Esophagus muscularis mucosa (tissue), 4 donors: ENCODE measurements at regions not wholly inside any gene's neighbourhood (a gene's known extent, or its start where the extent isn't known, plus 50 kb on each side); places are given as distances from the start of the nearest gene placed in this dataset.

Source experiments
- DNase-seq: peaks from one replicate; pipeline ENCODE4 v3.0.0-alpha.2; 2017; ENCODE audit errors: extremely low spot score
- H3K27ac ChIP-seq, 4 donors: fragments of 200-600 bp; sonication (generic); replicated peaks in 1 of 4; 1 replicate in 3 of 4; 2 replicates in 1 of 4; pipeline ENCODE4 v1.5.1; 2016 to 2019; ENCODE audit warnings: mild to moderate bottlenecking in 1 of 4
- H3K27me3 ChIP-seq, 4 donors: fragments of 200-600 bp; sonication (generic); one replicate each; pipeline versions ENCODE4 v1.5.1 to v1.6.0; 2016 to 2019
- H3K36me3 ChIP-seq, 4 donors: fragments of 200-600 bp; sonication (generic); one replicate each; pipeline ENCODE4 v1.5.1; 2016 to 2019
- H3K4me1 ChIP-seq, 4 donors: fragments of 200-600 bp; sonication (generic); one replicate each; pipeline ENCODE4 v1.5.1; 2016 to 2019
- H3K4me3 ChIP-seq, 4 donors: fragments of 200-600 bp; sonication (generic); 1 replicate in 2 of 4; 2 replicates in 2 of 4; pipeline ENCODE4 v1.5.1; 2016 to 2019; ENCODE audit warnings: mild to moderate bottlenecking in 4 of 4, moderate library complexity in 1 of 4
- H3K9me3 ChIP-seq, 4 donors: fragments of 200-600 bp; sonication (generic); 1 replicate in 3 of 4; 2 replicates in 1 of 4; pipeline ENCODE4 v1.5.1; 2016 to 2019
- CTCF ChIP-seq, 3 experiments: fragments of 200-600 bp in 2 of 3; fragments of 450-650 bp in 1 of 3; sonication (generic) in 2 of 3; IDR thresholded peaks; one replicate each; pipeline ENCODE4 v1.5.1; 2017 to 2019; ENCODE audit warnings: antibody characterized with exemption in 3 of 3, mild to moderate bottlenecking in 2 of 3, moderate library complexity in 1 of 3
- EP300 ChIP-seq: sonication (generic); formaldehyde crosslinking; IDR thresholded peaks from one replicate; pipeline ENCODE4 v1.6.1; 2017; ENCODE audit warnings: antibody characterized with exemption
- POLR2A ChIP-seq: fragments of 450-650 bp; IDR thresholded peaks from one replicate; pipeline ENCODE4 v1.6.1; 2017; ENCODE audit warnings: antibody characterized with exemption, moderate library complexity, mild to moderate bottlenecking, low read depth
- POLR2AphosphoS5 ChIP-seq, 2 donors: sonication (generic); formaldehyde crosslinking; IDR thresholded peaks; one replicate each; pipeline ENCODE4 v1.6.1; 2017; ENCODE audit warnings: antibody characterized with exemption in 2 of 2
- WGBS: methylation state at CpG from one replicate; pipeline ENCODE4 v1.1.5; 2018; 5-methylcytosine and 5-hydroxymethylcytosine counted together
- intact Hi-C: fragments of 100-400 bp; cut with DNase I; formaldehyde crosslinking; loops from one replicate; pipeline ENCODE4 v1.15.1; 2023

DNA sequence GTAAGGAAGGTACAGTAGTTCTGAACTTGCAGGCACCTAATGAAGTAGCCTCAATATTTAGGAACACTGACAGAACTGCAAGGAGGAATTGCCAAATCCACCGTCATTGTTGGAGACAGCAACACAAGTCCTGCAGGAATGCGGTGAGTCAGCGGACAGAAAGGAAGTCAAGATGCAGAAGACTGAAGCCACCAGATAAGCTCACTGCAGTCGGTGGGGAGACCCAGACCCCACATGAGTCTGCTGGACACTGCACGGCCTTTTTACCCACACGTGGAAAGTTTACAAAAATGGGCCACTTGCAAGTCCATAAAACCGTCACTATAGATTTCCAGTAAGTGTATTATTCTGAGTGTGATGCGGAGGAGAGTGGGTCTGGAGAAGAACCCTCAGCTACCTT, 1471.6 kb downstream of the TBC1D22A start:
- TF ChIP-seq POLR2AphosphoS5 (IDR thresholded peaks at IDR 0.05) (no peak), CTCF (IDR thresholded peaks at IDR 0.05) (no peak), EP300 (no peak), POLR2A (no peak)
- Histone ChIP-seq H3K9me3 (peaks cover 0 to 28% (median 23%) of the 10 kb centered on the region in 4 donors), H3K36me3 (no peaks in the 10 kb centered on the region), H3K27ac (no peak overlapping the region), H3K4me3 (no peak overlapping the region), H3K4me1 (no peaks in the 10 kb centered on the region), H3K27me3 (peaks cover 0 to 8% (median 0%) of the 10 kb centered on the region in 4 donors)
- 87% methylated on average over 8 of the region's 8 CpGs for WGBS
- intact Hi-C loops, result no loop called here
- DNase-seq, result no peak

- peaks cover 0 to 28% (median 23%) of the 10 kb centered on the region in 4 donors for H3K9me3 ChIP-seq
- H3K36me3 ChIP-seq, result no peaks in the 10 kb centered on the region
- no peak overlapping the region for H3K27ac ChIP-seq
- WGBS, result 83% methylated on average over 1 of the region's 1 CpG
- H3K4me1 ChIP-seq, result no peaks in the 10 kb centered on the region
- H3K4me3 ChIP-seq, result no peak overlapping the region
- TF ChIP-seq EP300 (no peak), POLR2AphosphoS5 (IDR thresholded peaks at IDR 0.05) (no peak), CTCF (IDR thresholded peaks at IDR 0.05) (no peak), POLR2A (no peak)
- no peak for DNase-seq
- intact Hi-C loops, result no loop called here
- H3K27me3 ChIP-seq, result peaks cover 0 to 4% (median 0%) of the 10 kb centered on the region in 4 donors
These were observed 1471.1 kb downstream of the TBC1D22A start for GRCh38 chr22:48233586-48233985.

GRCh38 chr22:48228468-48228867, 1466.0 kb downstream of the TBC1D22A start:
- 93% methylated on average over 5 of the region's 5 CpGs for WGBS
- Histone ChIP-seq H3K4me3 (no peak overlapping the region), H3K4me1 (no peaks in the 10 kb centered on the region), H3K9me3 (peaks cover 0 to 19% (median 16%) of the 10 kb centered on the region in 4 donors), H3K36me3 (no peaks in the 10 kb centered on the region), H3K27ac (no peak overlapping the region), H3K27me3 (peaks cover 0 to 15% (median 0%) of the 10 kb centered on the region in 4 donors)
- intact Hi-C loops, result no loop called here
- no peak for TF ChIP-seq CTCF (IDR thresholded peaks at IDR 0.05)
- TF ChIP-seq EP300, result no peak
- no peak for TF ChIP-seq POLR2AphosphoS5 (IDR thresholded peaks at IDR 0.05)
- TF ChIP-seq POLR2A, result no peak
- DNase-seq, result peak; percentile 53

- H3K27me3 ChIP-seq, result peaks cover 0 to 15% (median 0%) of the 10 kb centered on the region in 4 donors
- no peak overlapping the region for H3K27ac ChIP-seq
- peaks cover 0 to 11% (median 7%) of the 10 kb centered on the region in 4 donors for H3K9me3 ChIP-seq
- DNase-seq, result peak; percentile 87
- TF ChIP-seq CTCF (IDR thresholded peaks at IDR 0.05) (no peak), EP300 (no peak)
- 85% methylated on average over 4 of the region's 4 CpGs for WGBS
- H3K4me3 ChIP-seq, result no peak overlapping the region
- intact Hi-C loops, result no loop called here
- no peaks in the 10 kb centered on the region for H3K36me3 ChIP-seq
- no peaks in the 10 kb centered on the region for H3K4me1 ChIP-seq
These were observed 1465.0 kb downstream of the TBC1D22A start for GRCh38 chr22:48227341-48228018.
